Stimulated activated CD8-positive, alpha-beta memory T cell treated with anti-CD3 and anti-CD28 coated beads, Interleukin-4, amount 100 ng/mL, for 1 hour (primary cell): ENCODE measurements at regions not wholly inside any gene's neighbourhood (a gene's known extent, or its start where the extent isn't known, plus 50 kb on each side); places are given as distances from the start of the nearest gene placed in this dataset.
"Not testable (repeated sequence)": the region's sequence is repeated elsewhere in the genome, so short reads cannot be mapped to it uniquely, and the experiment has no call there.

Experiments
- DNase-seq, 2 donors: peaks; one replicate each; pipeline ENCODE4 v3.0.0-alpha.2; 2020; ENCODE audit warnings: low read depth in 2 of 2, low spot score in 1 of 2

- no peak for DNase-seq
Measured at GRCh38 chr5:2352101-2352861, 399.2 kb downstream of the IRX2 start.

- DNase-seq: not testable (repeated sequence)
Measured at GRCh38 chr5:2349768-2350167, 401.7 kb downstream of the IRX2 start.

- DNase-seq: no peak
Measured at GRCh38 chr5:2338686-2339085, 412.8 kb downstream of the IRX2 start.

- DNase-seq: no peak
Measured at GRCh38 chr5:2335733-2336515, 415.6 kb downstream of the IRX2 start.

- no peak for DNase-seq
Measured at GRCh38 chr5:2335125-2335732, 416.2 kb downstream of the IRX2 start.

GRCh38 chr5:2334719-2335118 lies 416.8 kb downstream of the IRX2 start:
- no peak for DNase-seq

- DNase-seq: no peak
Measured at GRCh38 chr5:2333291-2333690, 418.2 kb downstream of the IRX2 start.

- DNase-seq: no peak
Measured at GRCh38 chr5:2332521-2332920, 419.0 kb downstream of the IRX2 start.

- DNase-seq: no peak
Measured at GRCh38 chr5:2330325-2331130, 420.9 kb downstream of the IRX2 start.

- no peak for DNase-seq
Measured at GRCh38 chr5:2329741-2330140, 421.7 kb downstream of the IRX2 start.

GRCh38 chr5:2326601-2327000 lies 424.9 kb downstream of the IRX2 start:
- DNase-seq: no peak

GRCh38 chr5:2324788-2325187 lies 426.7 kb downstream of the IRX2 start:
- DNase-seq: no peak

GRCh38 chr5:2320611-2321010 lies 430.9 kb downstream of the IRX2 start:
- no peak for DNase-seq

GRCh38 chr5:2317540-2317939 lies 433.9 kb downstream of the IRX2 start:
- no peak for DNase-seq

GRCh38 chr5:2311851-2312250 lies 429.1 kb upstream of the IRX4 start:
- no peak for DNase-seq

- DNase-seq: no peak
Measured at GRCh38 chr5:2310946-2311345, 428.2 kb upstream of the IRX4 start.

- DNase-seq: no peak
Measured at GRCh38 chr5:2307631-2308030, 424.9 kb upstream of the IRX4 start.

- DNase-seq: no peak
Measured at GRCh38 chr5:2306711-2307110, 424.0 kb upstream of the IRX4 start.

- DNase-seq: no peak
Measured at GRCh38 chr5:2303431-2304100, 420.8 kb upstream of the IRX4 start.

- DNase-seq: no peak
Measured at GRCh38 chr5:2302169-2302568, 419.4 kb upstream of the IRX4 start.
